RPMI7951 (cell line): ENCODE measurements at regions not wholly inside any gene's neighbourhood (a gene's known extent, or its start where the extent isn't known, plus 50 kb on each side); places are given as distances from the start of the nearest gene placed in this dataset.

Source experiments
- DNase-seq: peaks from one replicate; pipeline ENCODE4 v3.0.0-alpha.2; 2012; ENCODE audit warnings: low read depth

DNA sequence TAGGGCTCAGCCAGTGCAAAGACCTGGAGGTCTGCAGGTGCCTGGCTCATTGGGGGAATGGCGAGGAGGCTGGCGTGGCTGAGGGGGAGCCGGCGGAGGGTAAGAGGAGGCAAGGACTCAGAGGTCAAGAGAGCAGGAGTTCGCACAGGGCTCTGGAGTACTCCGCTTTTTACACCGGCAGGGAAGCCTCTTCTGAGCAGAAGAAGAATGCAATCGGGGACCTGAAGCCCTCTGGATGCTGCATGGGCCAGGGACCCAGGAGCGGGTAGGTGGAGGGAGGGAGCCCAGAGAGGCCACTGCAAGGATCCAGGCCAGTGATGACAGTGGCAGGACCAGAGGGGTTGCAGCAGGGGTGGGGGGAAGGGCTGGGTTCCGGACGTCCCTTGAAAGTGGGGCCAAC, 70.4 kb upstream of the TAMM41 start:
- DNase-seq: no peak

DNA sequence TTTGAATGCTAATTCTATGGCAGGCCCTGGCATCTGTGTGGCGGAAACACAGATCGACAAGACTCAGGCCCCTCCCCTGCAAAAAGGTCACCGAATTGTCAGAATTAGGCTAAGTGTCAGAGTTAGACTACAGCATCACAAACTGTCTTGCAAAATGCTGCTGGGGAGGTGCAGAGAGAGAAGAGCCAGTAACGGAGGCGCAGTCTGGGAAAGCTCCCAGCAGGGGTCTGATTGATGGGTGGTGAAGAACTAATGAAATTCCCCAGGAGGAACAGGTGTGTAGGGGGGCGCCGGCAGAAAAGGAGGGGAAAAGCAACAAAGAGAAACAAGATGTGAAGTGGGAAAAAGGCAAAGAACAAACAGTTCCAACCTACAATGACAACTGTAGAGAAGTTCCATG, 72.7 kb upstream of the TAMM41 start:
- DNase-seq: no peak

DNA sequence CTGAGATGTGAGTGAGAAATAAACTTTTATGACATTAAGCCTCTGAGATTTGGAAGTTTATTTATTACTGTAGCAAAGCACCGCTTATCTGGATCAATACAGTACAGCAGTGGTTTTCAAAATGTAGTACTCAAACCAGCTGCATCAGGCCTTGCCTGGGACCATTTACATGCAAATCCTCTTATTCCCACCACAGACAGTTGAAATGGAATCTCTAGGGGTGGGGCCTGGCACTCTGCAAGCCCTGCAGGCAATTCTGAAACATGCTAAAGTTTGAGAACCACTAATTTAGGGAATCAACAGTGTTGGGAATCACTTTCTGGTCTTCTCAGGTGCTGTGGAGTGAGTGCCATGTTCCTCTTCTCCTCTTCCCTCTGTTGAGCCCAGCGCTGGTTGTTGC, 77.8 kb upstream of the TAMM41 start:
- DNase-seq: no peak

DNA sequence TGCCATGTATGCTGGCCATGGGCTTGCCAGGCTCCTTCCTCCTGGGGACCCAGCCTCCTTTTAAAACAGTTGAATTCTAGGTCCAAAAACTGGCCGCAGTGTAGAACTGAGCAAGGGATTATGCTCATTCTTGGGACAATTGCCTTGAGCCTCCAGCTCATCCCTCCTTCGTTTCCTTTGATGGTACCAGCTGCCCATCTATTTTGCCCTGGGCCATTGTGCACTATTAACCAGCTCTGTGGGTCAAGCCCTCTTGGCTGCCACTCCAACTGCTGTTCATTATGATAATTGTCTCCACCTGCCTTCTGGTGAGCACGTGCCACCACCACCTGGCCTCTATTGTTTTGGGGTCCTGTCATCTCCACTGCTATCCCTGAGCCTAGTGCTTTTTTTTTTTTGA, 75.8 kb upstream of the SYN2 start:
- DNase-seq: no peak

DNA sequence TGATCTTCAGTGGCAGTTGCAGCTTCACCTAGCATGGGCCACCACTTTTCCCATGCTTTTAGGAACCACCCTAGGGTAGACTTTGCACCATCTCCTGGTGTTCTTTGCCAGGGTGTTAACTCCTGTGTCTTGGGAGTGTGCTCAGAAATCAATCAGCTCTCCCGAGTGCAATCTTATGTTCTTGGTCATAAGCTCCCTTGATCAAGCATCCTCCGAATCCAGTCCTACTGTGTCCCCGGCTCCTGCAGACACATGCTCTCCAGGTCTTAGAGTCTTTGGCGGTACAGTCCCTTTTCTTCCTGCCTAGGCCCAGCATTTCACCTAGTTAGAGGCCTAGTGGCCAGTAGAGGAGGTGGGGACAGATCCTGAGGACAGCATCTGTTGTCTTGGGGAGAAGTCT, 74.7 kb upstream of the SYN2 start:
- no peak for DNase-seq

DNA sequence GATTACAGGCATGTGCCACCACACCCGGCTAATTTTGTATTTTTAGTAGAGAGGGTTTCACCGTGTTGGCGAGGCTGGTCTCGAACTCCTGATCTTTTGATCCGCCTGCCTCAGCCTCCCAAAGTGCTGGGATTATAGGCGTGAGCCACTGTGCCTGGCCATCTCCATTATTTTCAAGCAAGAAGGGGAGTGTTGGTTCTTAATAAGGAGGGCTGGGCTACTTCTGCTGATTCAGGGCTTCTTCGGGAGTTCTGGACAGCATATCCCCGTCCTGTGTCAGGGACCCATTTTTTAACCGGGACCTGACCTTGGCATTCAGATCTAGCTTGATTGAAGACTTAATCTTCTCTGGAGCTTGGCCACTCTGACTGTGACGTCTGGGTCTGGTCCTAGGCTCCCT, 74.1 kb upstream of the SYN2 start:
- DNase-seq: no peak

DNA sequence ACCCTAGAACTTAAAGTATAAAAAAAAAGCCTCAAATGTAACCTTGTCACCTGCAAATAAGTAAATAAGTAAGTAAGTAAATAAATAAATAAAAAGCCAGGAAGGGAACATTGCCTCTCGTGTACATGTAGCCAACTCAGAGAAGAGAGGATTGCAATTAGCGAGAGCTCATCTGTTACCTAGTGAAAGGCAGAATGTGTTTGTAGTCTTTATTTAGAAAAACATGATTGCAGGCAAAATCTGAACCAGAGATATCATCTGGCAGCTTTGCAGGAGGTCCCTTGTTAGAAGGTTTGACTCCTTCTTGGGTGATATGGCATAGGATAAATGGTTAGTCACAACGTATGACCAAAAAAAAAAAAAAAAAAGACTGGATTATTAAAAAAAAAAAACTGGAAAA, 71.6 kb upstream of the SYN2 start:
- no peak for DNase-seq

DNA sequence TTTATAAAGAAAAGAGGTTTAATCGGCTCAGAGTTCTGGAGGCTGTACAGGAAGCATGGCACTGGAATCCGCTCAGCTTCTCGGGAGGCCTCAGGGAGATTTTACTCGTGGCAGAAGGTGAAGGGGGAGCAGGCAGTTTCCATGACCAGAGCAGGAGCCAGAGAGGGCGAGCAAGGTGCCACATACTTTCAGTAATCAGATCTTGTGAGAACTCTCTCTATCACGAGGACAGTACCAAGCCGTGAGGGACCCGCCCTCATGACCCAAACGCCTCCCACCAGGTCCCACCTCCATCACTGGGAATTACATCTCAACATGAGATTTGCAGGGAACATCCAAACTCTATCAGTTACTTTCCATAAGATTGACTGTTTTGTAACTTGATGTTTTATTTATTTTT, 70.7 kb upstream of the SYN2 start:
- no peak for DNase-seq

DNA sequence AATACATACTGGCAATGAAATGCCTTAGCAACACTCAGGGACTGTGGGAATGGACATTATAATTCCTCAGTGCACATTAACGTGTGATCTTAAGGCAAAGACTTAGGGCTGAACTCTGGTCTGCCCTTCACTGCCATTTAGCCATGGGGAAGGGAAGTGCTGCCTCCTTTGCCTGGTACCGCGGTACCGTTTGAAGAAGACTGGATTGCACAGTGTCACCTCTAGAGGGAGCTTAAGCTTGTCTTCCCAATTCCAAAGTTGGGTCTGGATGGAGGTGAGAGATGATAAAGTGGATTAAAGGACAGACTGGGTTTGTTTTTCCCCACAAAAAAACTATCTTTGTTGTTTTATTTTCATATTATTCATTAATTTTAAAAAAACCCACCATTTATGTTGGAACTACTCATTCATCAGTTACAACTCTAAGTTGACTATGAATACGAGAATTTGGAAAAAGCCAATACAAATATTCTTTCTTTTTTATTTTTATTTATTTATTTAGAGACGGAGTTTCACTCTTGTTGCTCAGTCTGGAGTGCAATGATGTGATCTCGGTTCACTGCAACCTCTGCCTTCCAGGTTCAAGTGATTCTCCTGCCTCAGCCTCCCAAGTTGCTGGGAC, 60.0 kb upstream of the SYN2 start:
- DNase-seq: peak; percentile 42

DNA sequence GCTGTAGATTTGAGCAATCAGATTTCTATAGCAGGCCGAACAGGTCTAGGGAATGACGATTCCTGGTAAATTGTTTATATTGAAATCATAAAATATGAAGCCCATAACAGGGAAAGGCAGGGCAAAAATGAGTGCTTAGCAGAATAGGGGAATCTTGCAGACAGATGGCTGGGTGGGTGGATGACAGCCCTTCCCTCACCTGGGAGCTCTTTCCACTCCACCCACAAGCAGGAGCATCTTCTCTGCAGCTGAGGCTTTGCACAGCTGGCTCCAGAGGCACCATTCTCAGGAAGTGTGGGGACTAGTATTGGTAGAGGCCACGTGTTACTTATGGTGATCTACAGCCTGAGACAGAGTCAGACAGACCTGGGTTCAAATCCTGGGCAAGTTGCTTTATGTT, 55.9 kb upstream of the SYN2 start:
- no peak for DNase-seq

DNA sequence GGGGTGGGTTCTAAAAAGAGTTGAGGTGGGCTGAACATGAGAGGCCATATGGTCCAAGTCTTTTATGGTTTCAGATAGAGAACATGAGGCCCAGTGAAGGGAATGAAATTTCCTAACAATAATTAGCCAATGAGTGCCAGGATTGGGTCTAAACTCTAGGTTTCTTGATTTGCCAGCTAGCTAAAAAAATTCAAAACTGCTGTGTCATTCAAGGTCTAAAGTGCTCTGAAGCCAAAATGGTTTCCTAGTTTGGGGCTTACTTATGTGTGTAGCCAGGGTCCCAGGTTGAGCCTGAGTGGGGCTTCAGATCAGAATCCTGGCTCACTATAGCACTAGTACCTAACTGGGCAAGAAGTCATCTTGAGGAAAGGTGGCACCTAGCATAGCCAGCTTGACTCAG, 55.3 kb upstream of the SYN2 start:
- no peak for DNase-seq

DNA sequence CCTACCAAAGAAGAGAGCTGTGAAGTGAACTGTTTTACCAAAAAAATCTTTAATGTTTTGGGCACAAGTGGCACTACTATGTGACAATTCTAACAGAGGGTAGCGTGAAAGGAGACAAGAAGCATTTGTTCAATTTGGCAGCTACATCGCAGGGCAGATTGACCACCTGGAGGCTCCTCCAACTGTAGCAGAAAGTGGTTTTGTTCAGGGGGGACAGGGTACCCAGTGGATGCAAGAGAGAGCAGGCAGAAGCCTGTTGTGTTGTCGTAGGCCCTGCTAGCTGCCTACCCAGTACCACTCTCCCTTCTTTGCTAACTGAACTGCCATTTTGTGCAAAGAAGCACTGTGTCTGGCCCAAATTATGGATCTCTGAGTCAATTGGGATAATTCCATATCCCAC, 54.8 kb upstream of the SYN2 start:
- DNase-seq: no peak

DNA sequence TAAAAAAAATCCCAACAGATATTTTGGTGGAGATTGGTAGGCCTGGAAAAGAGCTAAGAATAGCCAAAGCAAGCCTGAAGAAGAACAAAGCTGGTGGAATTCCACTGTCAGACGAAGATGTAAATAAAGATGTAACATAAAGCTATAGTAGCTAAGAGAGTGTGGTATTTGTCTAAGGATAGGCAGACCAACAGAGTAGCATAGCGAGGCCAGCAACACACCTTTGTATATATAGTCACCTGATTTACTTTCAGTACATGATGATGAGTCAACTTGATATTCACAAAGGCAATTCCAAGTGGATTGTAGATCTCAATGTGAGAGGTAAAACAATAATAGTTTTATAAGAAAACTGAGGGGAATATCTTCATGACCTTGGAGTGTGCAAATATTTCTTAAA, 53.6 kb upstream of the SYN2 start:
- no peak for DNase-seq

DNA sequence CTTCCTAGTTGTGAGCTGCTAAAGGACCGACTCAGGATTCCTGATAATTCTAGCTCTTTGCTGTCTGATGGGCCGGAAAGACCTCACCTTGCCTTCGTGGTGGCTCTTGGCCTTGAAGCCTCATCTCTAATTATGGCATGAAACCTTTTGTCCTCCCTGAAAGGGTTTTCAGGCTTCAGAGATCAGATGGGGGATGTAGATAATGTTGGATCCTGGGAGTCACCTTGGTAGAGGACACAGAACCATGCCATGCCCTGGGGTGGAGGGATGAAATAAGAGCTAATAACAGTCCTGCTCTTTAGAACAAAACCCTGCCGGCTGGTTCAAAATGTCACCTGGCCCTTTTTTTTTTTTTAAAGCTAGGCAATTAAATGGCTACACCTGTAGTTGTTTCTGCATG, 50.8 kb upstream of the SYN2 start:
- no peak for DNase-seq

DNA sequence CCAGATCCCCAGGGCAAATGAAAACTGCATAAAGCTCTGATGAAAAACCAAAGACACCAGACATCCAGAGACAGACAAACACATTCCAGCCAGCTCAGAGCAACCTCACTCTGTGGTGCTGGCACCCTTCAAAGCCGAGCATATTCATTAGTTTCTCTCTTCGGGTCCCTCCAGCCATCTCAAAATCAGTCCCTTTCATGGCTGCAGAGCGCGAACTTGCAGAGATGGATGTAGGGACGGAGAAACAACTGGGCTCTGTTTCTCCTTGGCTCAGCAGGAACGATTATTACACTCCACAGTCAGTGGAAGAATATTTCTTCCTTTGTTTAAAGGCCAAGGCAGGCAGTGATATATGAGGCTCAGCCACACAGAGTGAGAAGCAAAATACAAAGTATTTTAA, 50.4 kb upstream of the SYN2 start:
- no peak for DNase-seq

DNA sequence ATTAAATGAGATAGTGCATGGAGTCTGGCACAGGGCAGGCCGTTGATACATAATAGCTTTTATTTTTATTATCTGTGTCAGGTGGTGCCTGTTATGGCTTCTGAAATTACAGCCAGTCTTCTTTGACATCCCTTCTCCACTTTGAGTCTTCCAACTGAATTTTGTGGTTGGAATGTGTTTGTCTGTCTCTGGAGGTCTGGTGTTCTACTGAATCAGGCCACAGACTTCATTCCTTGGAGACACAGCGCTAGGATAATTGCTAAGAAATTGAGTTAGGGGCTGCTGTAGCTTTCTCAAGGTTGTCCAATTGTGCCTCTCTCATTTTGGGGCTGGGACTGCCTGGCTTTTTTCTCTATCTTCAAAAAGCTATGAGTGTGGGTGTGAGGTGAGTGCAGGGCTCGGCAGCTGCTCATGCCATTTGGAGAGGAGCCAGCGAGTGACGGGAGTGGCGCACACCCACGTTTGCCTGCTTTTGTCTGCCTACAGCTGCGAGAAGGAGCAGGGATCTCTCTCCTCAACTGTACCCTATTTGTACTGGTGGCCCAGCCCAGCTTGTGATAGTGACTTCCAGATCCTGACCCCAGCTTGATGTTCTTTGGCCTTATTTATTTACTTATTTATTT, 49.8 kb upstream of the SYN2 start:
- DNase-seq: no peak
